ENCODE measurements at regions not wholly inside any gene's neighbourhood (a gene's known extent, or its start where the extent isn't known, plus 50 kb on each side); places are given as distances from the start of the nearest gene placed in this dataset.

DNA sequence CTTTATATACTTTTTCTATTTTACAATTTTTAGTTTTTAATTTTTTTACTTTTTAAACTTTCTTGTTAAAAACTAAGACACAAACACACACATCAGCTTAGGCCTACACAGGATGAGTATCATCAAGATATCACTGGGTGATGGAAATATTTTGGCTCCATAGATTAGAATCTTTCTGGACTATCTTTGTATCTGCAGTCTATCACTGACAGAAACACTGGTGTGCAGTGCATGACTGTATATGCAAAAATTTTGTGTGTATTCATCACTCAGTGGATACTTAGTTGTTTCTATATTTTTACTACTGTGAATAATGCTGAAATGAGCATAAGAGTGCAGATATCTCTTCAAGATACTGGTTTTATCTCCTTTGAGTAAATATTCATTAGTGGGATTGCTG lies 68.0 kb upstream of the GPC6 start:
- no peaks in the 10 kb centered on the region for H3K27me3 ChIP-seq
- H3K27ac ChIP-seq, result no peak overlapping the region
- no peaks in the 10 kb centered on the region for H3K9me3 ChIP-seq (ENCODE audit: low read depth)
- TF ChIP-seq, protein P1, sequence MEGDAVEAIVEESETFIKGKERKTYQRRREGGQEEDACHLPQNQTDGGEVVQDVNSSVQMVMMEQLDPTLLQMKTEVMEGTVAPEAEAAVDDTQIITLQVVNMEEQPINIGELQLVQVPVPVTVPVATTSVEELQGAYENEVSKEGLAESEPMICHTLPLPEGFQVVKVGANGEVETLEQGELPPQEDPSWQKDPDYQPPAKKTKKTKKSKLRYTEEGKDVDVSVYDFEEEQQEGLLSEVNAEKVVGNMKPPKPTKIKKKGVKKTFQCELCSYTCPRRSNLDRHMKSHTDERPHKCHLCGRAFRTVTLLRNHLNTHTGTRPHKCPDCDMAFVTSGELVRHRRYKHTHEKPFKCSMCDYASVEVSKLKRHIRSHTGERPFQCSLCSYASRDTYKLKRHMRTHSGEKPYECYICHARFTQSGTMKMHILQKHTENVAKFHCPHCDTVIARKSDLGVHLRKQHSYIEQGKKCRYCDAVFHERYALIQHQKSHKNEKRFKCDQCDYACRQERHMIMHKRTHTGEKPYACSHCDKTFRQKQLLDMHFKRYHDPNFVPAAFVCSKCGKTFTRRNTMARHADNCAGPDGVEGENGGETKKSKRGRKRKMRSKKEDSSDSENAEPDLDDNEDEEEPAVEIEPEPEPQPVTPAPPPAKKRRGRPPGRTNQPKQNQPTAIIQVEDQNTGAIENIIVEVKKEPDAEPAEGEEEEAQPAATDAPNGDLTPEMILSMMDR (IDR thresholded peaks at IDR 0.05; ENCODE audit: low read depth, low read length), result no peak
- H3K36me3 ChIP-seq, result no peaks in the 10 kb centered on the region
- H3K4me1 ChIP-seq (ENCODE audit: low read depth), result no peaks in the 10 kb centered on the region
- H3K4me3 ChIP-seq, result no peak overlapping the region
- DNase-seq (ENCODE audit: low read depth in 1 of 2, low spot score in 1 of 2), result no peak

DNA sequence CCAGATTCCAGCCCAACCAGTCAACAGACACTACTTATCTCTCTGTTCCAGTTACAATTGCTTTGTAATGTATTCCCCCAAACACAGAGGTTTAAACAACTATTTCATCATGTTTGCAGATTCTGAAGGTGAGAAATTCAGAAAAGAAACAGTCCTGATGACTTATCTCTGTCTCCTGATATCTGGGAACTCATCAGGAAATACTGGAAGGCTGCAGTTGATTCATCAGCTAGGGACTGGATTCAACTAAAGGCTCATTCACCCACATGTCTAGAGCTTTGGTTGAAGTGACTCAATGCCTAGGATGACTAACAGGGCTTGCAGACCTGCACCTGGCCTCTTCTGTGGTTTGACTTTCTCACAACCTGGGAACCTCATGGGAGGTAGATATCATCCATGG lies 56.6 kb upstream of the GPC6 start:
- Histone ChIP-seq H3K9me3 (ENCODE audit: low read depth) (no peaks in the 10 kb centered on the region), H3K4me1 (ENCODE audit: low read depth) (no peaks in the 10 kb centered on the region), H3K4me3 (no peak overlapping the region), H3K27me3 (no peaks in the 10 kb centered on the region), H3K27ac (no peak overlapping the region), H3K36me3 (no peaks in the 10 kb centered on the region)
- TF ChIP-seq, protein P1 (IDR thresholded peaks at IDR 0.05; ENCODE audit: low read depth, low read length), result no peak
- DNase-seq (ENCODE audit: low read depth in 1 of 2, low spot score in 1 of 2), result peak in 1 of 2 donors; percentile 53

DNA sequence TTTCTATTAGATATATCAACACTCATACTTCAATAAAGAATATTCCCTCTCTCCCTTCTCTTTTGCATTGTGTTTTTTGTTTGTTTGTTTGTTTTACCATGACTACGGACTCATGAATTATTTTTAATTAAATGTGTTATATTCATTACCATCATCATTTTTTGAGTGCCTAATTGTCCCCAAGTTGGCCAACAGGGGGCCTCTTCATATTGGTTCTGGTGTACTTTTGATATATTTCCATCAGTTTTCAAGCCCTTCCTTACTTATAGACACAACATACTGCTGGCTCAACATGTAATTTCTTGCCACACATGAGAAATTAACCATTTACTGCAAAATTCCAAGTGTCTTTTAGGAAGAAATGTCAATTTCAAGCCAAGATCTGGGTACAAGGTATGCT lies 54.5 kb upstream of the GPC6 start:
- no peak for DNase-seq (ENCODE audit: low read depth in 1 of 2, low spot score in 1 of 2)
- no peaks in the 10 kb centered on the region for H3K9me3 ChIP-seq (ENCODE audit: low read depth)
- H3K27ac ChIP-seq, result no peak overlapping the region
- no peaks in the 10 kb centered on the region for H3K27me3 ChIP-seq
- H3K4me1 ChIP-seq (ENCODE audit: low read depth), result no peaks in the 10 kb centered on the region
- TF ChIP-seq, protein P1 (IDR thresholded peaks at IDR 0.05; ENCODE audit: low read depth, low read length), result no peak
- no peak overlapping the region for H3K4me3 ChIP-seq
- H3K36me3 ChIP-seq, result no peaks in the 10 kb centered on the region

DNA sequence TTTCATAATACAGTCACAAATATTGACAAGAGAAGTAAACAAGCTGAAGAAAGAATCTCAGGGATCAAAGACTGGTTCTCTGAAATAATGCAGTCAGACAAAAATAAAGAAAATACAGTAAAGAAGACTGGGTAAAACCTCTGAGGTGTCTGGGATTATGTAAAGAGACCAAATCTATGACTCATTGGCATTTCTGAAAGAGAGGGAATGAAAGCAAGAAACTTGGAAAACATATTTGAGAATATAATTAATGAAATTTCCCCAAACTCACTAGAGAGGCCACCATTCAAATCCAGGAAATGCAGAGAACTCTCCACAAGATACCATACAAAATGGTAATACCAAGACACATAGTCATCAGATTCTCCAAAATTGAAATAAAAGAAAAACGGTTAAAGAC lies 53.0 kb upstream of the GPC6 start:
- H3K36me3 ChIP-seq, result no peaks in the 10 kb centered on the region
- H3K9me3 ChIP-seq (ENCODE audit: low read depth), result no peaks in the 10 kb centered on the region
- H3K4me3 ChIP-seq, result no peak overlapping the region
- no peaks in the 10 kb centered on the region for H3K27me3 ChIP-seq
- no peaks in the 10 kb centered on the region for H3K4me1 ChIP-seq (ENCODE audit: low read depth)
- TF ChIP-seq, protein P1 (IDR thresholded peaks at IDR 0.05; ENCODE audit: low read depth, low read length), result no peak
- no peak overlapping the region for H3K27ac ChIP-seq
- no peak for DNase-seq (ENCODE audit: low read depth in 1 of 2, low spot score in 1 of 2)

DNA sequence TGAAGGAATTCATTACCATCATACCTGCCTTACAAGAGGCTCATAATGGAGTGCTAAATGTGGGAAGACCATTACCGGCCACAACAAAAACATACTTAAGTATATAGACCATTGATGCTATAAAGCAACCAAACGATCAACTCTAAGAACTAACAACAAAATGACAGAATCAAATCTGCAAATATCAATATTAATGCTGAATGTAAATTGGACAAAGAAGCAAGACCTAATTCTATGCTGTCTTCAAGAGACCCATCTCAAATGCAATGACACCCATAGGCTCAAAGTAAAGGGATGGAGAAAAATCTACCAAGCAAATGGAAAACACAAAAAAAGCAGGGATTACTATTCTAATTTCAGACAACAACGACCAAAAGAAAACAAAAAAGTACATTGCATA lies 52.3 kb upstream of the GPC6 start:
- H3K4me3 ChIP-seq, result no peak overlapping the region
- DNase-seq (ENCODE audit: low read depth in 1 of 2, low spot score in 1 of 2), result no peak
- H3K36me3 ChIP-seq, result no peaks in the 10 kb centered on the region
- H3K4me1 ChIP-seq (ENCODE audit: low read depth), result no peaks in the 10 kb centered on the region
- TF ChIP-seq, protein P1 (IDR thresholded peaks at IDR 0.05; ENCODE audit: low read depth, low read length), result no peak
- H3K27ac ChIP-seq, result no peak overlapping the region
- no peaks in the 10 kb centered on the region for H3K27me3 ChIP-seq
- H3K9me3 ChIP-seq (ENCODE audit: low read depth), result no peaks in the 10 kb centered on the region
